Retinal pigment epithelial cell (primary cell): ENCODE measurements at regions not wholly inside any gene's neighbourhood (a gene's known extent, or its start where the extent isn't known, plus 50 kb on each side); places are given as distances from the start of the nearest gene placed in this dataset.

Source experiments
- DNase-seq: peaks from one replicate; pipeline ENCODE4 v3.0.0-alpha.2; 2010; ENCODE audit warnings: low read depth
- H3K4me3 ChIP-seq: 2 replicates; pipeline ENCODE4 v1.5.1; 2011; ENCODE audit warnings: mild to moderate bottlenecking, low read length, control low read depth, moderate library complexity
- CTCF ChIP-seq: conservative IDR thresholded peaks from 2 replicates; pipeline ENCODE4 v1.5.1; 2011; ENCODE audit warnings: low read depth, low read length, control low read depth, inconsistent platforms

DNA sequence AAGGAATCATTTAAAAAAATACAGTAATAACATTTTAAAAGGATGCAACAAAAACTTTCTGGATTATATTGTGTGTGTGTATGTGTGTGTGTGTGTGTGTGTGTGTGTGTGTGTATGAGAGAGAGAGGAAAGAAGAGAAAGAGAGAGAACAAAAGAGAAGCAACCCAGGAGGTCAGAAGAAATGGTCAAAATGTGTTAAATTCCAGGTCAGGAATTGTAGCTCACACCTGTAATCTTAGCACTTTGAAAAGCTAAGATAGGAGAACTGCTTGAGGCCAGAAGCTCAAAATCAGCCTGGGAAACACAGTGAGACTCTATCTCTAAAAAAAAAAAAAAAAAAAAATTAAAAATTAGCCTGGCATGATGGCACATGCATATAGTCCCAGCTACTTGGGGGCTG is 311.8 kb upstream of the CDH12 start:
- no peak overlapping the region for H3K4me3 ChIP-seq
- no peak for TF ChIP-seq CTCF
- DNase-seq = no peak

DNA sequence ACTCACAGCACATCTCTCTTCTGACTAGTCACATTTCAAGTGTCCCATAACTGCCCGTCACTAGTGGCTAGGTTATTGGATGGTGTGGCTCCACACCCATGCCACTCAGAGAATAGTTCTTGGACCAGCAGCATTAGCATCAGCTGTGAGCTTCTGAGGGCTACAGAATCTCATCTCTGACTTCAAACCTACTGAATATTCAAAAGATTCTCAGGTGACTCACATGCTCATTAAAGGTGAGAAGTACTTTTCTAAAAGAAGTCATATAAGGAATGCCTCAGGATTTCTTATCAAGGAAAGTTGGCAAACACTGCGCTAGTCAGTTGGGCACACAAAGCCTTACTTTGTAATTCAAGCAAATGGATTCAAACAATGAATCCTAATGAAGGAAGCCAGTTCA is 305.0 kb upstream of the CDH12 start:
- DNase-seq = no peak
- no peak for TF ChIP-seq CTCF
- H3K4me3 ChIP-seq = no peak overlapping the region

- no peak for TF ChIP-seq CTCF
- no peak overlapping the region for H3K4me3 ChIP-seq
- DNase-seq = no peak
These were observed 304.6 kb upstream of the CDH12 start for GRCh38 chr5:23157716-23158115.

DNA sequence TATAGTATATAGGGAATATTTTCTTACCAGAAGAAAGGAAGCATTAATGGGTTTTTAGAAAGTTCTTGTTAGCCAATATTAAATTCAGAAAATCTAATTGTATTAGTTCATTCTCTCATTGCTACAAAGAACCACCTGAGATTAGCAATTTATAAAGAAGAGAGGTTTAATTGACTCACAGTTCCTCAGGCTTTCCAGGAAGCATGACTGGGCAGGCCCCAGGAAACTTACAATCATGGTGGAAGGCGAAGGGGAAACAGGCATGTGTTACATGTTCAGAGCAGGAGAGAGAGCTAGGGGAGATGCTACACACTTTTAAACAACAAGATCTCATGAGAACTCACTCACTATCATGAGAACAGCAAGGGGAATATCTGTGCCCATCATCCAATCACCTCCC is 304.0 kb upstream of the CDH12 start:
- no peak for TF ChIP-seq CTCF
- H3K4me3 ChIP-seq = no peak overlapping the region
- no peak for DNase-seq

DNA sequence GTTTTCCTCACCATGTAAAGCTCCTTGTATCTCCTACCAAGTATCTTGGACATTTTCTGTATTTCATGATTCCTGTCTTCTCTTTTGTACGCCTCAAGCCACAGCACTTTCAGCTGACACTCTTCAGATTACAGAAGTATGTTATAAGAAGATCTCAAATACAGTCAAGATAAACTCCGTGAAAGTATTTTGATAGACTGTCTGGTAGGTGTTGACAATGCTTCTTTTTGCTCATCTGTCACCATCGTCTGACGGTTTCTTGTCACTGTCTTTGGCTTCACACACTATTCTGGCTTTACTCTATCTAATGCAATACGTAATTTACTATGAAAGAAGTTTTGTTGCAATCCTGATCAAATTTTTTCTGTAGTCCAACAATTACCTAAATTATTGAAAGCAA is 294.5 kb upstream of the CDH12 start:
- no peak for TF ChIP-seq CTCF
- H3K4me3 ChIP-seq = no peak overlapping the region
- DNase-seq = no peak

DNA sequence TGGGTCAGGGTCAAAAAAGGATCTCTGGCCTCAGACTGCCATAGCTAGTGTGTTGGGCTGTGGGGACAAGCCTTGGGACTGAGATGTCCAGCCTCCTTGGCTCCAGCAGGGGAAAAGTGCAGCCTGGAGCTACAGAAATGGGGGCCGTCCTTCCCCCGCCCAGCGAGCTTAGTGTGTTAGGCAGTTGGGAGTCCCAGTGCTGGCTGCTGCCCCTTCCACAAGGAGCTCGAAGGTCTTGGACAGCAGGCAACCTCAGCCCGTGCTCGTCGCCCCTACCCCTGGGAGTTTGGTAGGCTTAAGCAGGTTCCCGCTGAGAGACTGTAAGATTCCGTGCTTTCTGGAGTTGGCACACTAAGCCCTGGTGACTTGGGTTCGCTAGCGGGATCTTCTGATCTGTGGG is 293.0 kb upstream of the CDH12 start:
- DNase-seq = no peak
- no peak overlapping the region for H3K4me3 ChIP-seq
- no peak for TF ChIP-seq CTCF

DNA sequence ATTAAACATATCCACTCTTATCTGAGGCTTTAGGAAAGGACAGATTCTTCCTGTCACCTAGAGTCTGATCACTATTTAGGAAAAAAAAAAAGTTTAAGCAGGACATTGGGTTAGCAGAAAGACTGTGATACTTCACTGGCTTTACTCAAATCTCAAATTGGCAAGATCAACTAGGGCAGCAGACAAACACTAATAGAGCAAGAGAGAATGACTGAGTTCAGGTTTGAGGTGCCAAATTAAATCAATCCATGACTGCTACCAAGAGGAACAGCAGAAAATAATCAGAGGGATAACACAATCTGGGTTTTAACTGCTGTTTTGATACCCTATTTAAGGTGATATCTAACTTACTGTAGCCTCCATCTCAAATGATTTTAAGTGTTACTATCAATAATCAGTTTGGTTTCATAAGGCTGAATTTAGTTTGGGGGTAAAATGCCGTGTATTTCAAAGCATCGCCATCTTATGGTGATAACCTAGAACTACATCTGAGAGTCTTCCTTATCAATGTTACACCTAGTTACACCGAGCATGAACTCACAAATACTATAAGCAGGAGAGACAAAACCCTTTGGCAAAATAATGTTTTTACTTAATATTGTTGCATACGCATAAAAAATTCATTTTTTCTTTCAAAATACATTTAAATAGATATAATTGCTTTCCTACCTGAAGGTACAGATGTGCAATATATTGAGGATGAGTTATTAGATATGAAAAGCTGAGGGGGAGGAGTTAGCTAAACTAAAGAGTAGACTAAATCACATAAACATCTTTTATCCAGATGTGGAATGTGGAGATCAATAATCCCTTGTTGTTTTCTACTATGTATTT is 286.4 kb upstream of the CDH12 start:
- no peak for DNase-seq
- TF ChIP-seq CTCF = peak; percentile 69
- H3K4me3 ChIP-seq = no peak overlapping the region
